GM12873 (cell line): ENCODE measurements at regions not wholly inside any gene's neighbourhood (a gene's known extent, or its start where the extent isn't known, plus 50 kb on each side); places are given as distances from the start of the nearest gene placed in this dataset.

Experiments
- TF ChIP-seq, protein P1 (sequence below): IDR thresholded peaks from 2 replicates; pipeline ENCODE4 v1.5.1; 2012; ENCODE audit warnings: low read depth, mild to moderate bottlenecking, moderate library complexity, low read length, control low read depth; ENCODE audit not compliant: insufficient read depth; ENCODE audit errors: missing control alignments

DNA sequence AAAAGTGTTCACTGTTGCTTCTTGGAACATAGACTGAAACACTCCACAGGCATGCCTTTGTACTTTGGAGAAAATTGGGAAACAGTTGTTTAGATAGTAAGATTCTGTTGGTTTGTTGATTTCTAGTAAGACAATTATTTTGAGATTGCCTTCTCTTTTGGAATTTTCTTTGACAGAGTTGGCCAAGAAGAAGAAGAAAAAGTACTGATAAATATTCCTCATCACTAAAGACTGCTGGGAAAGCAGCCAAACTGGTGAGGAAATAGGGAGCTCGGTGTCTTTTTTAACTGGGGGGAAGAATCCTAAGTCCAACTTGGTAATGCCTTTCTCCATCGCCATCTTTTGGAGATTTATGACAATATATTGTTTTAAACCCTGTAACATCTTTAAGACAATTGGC, 370.7 kb downstream of the GPAT3 start:
- TF ChIP-seq, protein P1, sequence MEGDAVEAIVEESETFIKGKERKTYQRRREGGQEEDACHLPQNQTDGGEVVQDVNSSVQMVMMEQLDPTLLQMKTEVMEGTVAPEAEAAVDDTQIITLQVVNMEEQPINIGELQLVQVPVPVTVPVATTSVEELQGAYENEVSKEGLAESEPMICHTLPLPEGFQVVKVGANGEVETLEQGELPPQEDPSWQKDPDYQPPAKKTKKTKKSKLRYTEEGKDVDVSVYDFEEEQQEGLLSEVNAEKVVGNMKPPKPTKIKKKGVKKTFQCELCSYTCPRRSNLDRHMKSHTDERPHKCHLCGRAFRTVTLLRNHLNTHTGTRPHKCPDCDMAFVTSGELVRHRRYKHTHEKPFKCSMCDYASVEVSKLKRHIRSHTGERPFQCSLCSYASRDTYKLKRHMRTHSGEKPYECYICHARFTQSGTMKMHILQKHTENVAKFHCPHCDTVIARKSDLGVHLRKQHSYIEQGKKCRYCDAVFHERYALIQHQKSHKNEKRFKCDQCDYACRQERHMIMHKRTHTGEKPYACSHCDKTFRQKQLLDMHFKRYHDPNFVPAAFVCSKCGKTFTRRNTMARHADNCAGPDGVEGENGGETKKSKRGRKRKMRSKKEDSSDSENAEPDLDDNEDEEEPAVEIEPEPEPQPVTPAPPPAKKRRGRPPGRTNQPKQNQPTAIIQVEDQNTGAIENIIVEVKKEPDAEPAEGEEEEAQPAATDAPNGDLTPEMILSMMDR, result no peak

DNA sequence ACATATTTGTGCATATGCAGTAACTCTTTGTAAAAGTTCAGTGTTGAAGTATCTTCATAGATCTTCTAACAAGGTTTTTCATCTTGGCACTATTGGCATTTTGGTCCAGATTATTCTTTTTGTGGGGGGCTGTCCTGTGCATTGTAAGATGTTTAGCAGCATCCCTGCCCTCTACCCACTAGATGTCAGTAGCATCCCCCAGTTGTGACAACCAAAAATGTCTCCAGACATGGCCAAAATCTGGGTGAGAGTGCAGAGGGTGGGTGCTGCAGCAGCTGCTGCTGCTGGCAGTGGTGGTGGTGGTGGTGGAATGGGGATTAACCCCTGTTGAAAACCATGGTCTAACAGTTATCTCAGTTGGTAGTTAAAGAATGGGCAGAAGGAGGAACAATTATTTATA, 370.0 kb downstream of the GPAT3 start:
- TF ChIP-seq, protein P1, result peak; percentile 50

DNA sequence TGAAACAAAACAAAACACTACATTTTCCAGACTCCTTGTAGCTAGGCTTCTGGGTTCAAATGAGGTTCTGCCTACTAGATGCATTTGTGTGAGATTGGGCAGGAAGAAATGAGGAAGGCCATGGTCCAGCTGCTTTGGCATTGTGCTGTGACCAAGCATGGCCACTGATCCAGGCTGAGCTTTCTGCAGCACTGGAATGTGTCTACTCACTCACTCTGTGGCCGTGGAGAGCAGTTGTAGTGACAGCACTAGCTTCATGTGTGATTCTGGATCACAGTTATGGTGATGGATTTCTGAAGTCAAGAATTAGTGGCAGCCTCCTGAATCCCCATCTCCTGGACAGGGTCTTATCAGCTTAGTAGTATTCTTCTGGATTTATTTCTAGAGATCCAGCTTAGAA, 358.9 kb downstream of the GPAT3 start:
- TF ChIP-seq, protein P1, result no peak

DNA sequence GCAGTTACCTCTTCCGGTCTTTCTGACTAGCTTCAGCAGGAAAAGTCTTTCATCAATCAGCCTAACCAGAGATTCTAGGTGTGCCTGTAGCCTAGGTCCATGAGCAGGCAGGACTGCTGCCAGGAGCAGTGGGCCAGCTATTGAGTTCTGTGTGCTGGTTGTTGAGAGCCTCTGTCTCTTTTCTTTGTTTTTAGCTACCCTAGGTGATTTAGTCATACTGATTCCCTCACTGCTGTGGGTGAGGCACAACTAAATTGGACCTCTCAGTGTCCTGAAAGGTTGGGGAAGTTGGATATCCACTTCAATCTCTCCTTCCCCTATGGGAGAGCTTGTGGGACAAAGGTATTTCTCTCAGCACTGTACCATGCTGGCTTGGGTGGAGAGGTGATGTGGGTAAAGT, 354.9 kb downstream of the GPAT3 start:
- TF ChIP-seq, protein P1, result no peak

DNA sequence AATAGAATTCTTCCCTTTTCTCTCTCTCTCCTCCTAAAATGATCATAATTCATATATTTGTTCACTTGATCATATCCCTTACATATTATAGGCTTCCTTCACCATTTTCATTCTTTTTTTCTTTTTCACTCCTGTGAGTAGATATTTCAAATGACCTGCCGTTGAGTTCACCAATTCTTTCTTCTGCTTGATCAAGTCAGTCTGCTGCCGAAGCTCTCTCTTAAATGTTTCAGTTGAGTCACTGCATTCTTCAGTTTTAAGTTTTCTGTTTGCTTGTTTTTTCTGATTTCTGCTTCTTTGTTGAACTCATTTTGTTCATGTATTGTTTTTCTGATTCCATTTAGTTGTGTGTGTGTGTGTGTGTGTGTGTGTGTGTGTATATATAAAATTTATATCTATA, 354.3 kb downstream of the GPAT3 start:
- TF ChIP-seq, protein P1, result no peak

DNA sequence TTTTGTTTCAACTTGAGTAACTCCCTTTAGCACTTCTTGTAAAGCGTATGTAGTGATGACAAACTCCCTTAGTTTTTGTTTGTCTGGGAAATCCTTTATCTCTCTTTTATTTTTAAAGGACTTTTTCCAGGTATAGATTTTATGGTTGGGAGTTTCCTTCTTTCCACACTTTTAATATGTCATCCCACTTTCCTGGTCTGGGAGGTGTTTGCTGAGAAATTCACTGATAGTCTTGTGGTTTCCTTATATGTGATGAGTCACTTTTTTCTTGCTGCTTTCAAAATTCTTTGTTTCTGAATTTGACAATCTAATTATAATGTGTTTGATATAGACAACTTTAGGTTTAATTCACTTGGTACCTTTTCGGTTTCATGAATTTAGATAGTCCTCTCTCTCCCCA, 353.9 kb downstream of the GPAT3 start:
- TF ChIP-seq, protein P1, result no peak

DNA sequence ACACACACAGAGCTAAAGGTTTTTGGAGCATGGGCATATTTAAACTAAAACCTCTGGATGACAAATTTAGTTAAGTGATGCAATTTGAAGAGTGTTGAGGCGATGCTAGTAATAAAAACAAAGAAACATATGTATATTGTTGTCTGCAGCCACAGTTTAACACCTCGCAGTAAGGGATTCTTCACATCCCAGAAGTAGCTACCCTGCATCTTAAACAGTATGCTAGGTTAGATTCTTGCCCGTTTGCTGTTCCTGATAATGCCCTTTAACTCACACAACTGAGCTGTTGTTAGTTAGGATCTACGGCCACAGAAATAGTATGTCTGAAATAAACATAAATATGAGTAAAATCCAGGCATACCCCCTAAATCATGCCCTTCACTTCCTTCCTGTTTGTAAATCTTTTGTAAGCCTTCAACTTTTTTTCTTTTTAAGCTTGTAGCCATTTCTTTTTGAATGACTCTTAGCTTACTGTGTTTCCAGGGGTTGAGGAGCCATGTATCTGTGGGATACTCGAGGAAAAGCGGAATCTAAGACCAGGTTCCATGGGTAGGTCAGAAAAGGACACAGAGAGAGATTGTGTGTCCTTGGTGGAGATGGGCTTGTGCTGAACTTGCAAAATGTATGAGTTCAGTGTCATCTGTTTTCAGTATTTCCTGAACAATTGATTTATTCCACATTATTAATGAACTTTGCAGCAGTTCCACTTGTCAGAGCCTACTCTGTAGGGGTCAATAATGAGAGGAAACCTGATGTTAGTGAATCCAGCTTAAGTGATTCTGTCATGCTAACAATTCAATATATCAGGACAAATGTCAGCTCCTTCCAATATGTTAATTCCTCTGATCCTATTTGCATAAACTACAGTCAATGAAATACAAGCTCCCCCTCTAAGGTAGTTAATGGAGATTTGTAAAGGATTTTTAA, 349.6 kb downstream of the GPAT3 start:
- TF ChIP-seq, protein P1, result no peak
